ENCODE measurements at regions not wholly inside any gene's neighbourhood (a gene's known extent, or its start where the extent isn't known, plus 50 kb on each side); places are given as distances from the start of the nearest gene placed in this dataset.

DNA sequence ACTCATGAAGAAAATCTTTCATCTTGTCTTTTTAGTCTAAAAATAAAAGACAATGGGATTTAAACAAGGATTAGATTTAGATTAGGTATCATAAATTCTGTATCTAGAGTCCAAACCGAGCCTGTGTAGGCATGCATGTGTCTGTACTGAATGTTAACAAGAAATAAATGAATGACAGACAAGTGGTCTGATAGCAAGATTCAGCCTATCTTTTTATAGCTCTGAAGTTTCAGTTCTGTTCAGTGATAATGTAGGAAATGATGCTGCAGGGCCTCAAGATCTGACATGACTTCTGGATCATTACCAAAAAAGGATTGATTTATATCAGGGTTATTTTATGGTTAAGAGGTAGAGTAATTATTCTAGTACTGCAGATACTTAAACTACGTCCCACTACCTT, 137.0 kb upstream of the ATP5MC3 start:
- no peak for TF ChIP-seq CTCF (IDR thresholded peaks at IDR 0.05; ENCODE audit: low read depth, low read length)
- no peak overlapping the region for H3K4me3 ChIP-seq (ENCODE audit: low read depth, low read length)

- no peak for TF ChIP-seq CTCF (IDR thresholded peaks at IDR 0.05; ENCODE audit: low read depth, low read length)
- H3K4me3 ChIP-seq (ENCODE audit: low read depth, low read length) = no peak overlapping the region
Measured at GRCh38 chr2:175317751-175318150, 136.2 kb upstream of the ATP5MC3 start.

DNA sequence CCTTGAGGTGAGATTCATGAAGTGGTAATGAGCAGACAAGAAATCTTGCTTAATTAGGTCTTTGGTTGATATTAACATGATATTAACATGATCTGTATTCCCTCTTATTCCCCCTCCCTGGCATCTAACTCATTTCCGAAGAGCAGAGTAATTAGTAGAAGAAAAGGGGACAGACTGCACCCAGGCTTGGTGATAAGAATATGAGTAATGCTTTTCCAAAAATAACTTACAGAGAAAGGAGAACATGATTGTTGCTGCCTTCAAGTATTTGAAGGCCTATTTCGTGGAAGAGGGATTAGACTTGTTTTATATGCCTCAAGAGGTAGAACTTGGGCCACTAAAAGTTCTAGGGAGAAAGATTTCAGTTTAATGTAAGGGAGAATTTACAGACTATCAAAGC, 130.6 kb upstream of the ATP5MC3 start:
- TF ChIP-seq CTCF (IDR thresholded peaks at IDR 0.05; ENCODE audit: low read depth, low read length) = no peak
- H3K4me3 ChIP-seq (ENCODE audit: low read depth, low read length) = no peak overlapping the region

GRCh38 chr2:175310813-175311504, 129.4 kb upstream of the ATP5MC3 start:
- no peak for TF ChIP-seq CTCF (IDR thresholded peaks at IDR 0.05; ENCODE audit: low read depth, low read length)
- H3K4me3 ChIP-seq (ENCODE audit: low read depth, low read length) = no peak overlapping the region

GRCh38 chr2:175309799-175310198, 128.3 kb upstream of the ATP5MC3 start:
- no peak for TF ChIP-seq CTCF (IDR thresholded peaks at IDR 0.05; ENCODE audit: low read depth, low read length)

DNA sequence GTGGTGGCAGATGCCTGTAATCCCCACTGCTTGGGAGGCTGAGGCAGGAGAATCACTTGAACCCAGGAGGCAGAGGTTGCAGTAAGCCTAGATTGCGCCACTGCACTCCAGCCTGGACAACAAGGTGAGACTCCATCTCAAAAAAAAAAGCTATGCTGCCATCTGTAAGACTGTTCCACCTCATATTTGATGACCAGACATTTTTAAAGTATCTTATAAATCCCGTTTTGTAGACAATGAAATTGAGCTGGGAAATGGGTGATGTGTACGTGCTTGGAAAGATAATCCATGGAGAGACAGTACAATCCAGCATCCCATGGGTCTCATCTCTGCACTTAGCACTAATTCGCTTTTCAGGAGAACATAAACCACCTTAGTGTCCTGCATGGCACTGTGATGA, 126.5 kb upstream of the ATP5MC3 start:
- no peak overlapping the region for H3K4me3 ChIP-seq (ENCODE audit: low read depth, low read length)
- no peak for TF ChIP-seq CTCF (IDR thresholded peaks at IDR 0.05; ENCODE audit: low read depth, low read length)

More at GRCh38 chr2:175309799-175310198, 128.3 kb upstream of the ATP5MC3 start:
- no peak overlapping the region for H3K4me3 ChIP-seq (ENCODE audit: low read depth, low read length)

- no peak overlapping the region for H3K4me3 ChIP-seq (ENCODE audit: low read depth, low read length)
- no peak for TF ChIP-seq CTCF (IDR thresholded peaks at IDR 0.05; ENCODE audit: low read depth, low read length)
Measured at GRCh38 chr2:175304541-175304940, 123.0 kb upstream of the ATP5MC3 start.
